OCI-LY7 (cell line): ENCODE measurements at regions not wholly inside any gene's neighbourhood (a gene's known extent, or its start where the extent isn't known, plus 50 kb on each side); places are given as distances from the start of the nearest gene placed in this dataset.

Experiments
- BruUV-seq: library from RNA; stranded (reverse); fragments of 400-500 nt; replicated peaks from 2 replicates; lab custom pipeline; 2021; lab: Mats Ljungman, UMichigan
- CTCF ChIA-PET: fragments of 300-600 bp; sonication (Branson Sonifier 250); formaldehyde crosslinking; loops from one replicate; lab custom pipeline; 2022; ENCODE audit warnings: antibody characterized with exemption; ENCODE audit not compliant: unreplicated experiment; lab: Charles Lee
- POLR2A ChIA-PET: fragments of 300-600 bp; sonication (Branson Sonifier 250); formaldehyde crosslinking; loops from one replicate; lab custom pipeline; 2022; ENCODE audit warnings: antibody characterized with exemption; lab: Charles Lee
- DNase-seq: peaks from one replicate; pipeline ENCODE4 v3.0.0-alpha.2; 2015; ENCODE audit warnings: low spot score
- H2AFZ ChIP-seq: fragments of 200-600 bp; sonication (generic), shearing (Covaris generic); 2 replicates; pipeline ENCODE4 v1.6.1; 2014; ENCODE audit warnings: mild to moderate bottlenecking, antibody characterized with exemption, low read length, moderate library complexity
- H3K27ac ChIP-seq: fragments of 200-600 bp; sonication (generic); 2 replicates; pipeline ENCODE4 v1.5.1; 2014; ENCODE audit warnings: mixed run types, low read depth, mild to moderate bottlenecking, moderate library complexity, low read length, inconsistent platforms; ENCODE audit not compliant: poor library complexity, severe bottlenecking
- H3K36me3 ChIP-seq: fragments of 200-600 bp; sonication (generic); 2 replicates; pipeline ENCODE4 v1.6.1; 2014; ENCODE audit warnings: mild to moderate bottlenecking, antibody characterized with exemption, low read length, moderate library complexity, mixed read lengths; ENCODE audit not compliant: insufficient read depth
- H3K4me1 ChIP-seq: fragments of 200-600 bp; sonication (generic); 2 replicates; pipeline ENCODE4 v1.5.1; 2014; ENCODE audit warnings: mild to moderate bottlenecking, low read length; ENCODE audit not compliant: insufficient read depth, poor library complexity, severe bottlenecking
- H3K4me2 ChIP-seq: fragments of 200-600 bp; sonication (generic); 2 replicates; pipeline ENCODE4 v1.6.1; 2014; ENCODE audit warnings: mild to moderate bottlenecking, low read length
- H3K4me3 ChIP-seq: fragments of 200-600 bp; sonication (generic); 2 replicates; pipeline ENCODE4 v1.5.1; 2014; ENCODE audit warnings: mild to moderate bottlenecking, low read depth, low read length; ENCODE audit not compliant: poor library complexity, severe bottlenecking
- H3K79me2 ChIP-seq: fragments of 200-600 bp; sonication (generic); 2 replicates; pipeline ENCODE4 v1.6.1; 2016; ENCODE audit warnings: low read depth, mild to moderate bottlenecking, low read length, moderate library complexity, mixed read lengths; ENCODE audit not compliant: insufficient read depth
- H3K9me2 ChIP-seq: fragments of 200-600 bp; sonication (generic); 2 replicates; pipeline ENCODE4 v1.6.1; 2016; ENCODE audit warnings: mild to moderate bottlenecking, low read length, mixed read lengths; ENCODE audit not compliant: insufficient read depth
- H3K9me3 ChIP-seq: fragments of 200-600 bp; sonication (generic); 2 replicates; pipeline ENCODE4 v1.6.1; 2014; ENCODE audit warnings: mild to moderate bottlenecking, mixed run types, low read length, mixed read lengths
- H4K20me1 ChIP-seq: fragments of 200-600 bp; sonication (generic); 2 replicates; pipeline ENCODE4 v1.6.1; 2014; ENCODE audit warnings: mild to moderate bottlenecking, antibody characterized with exemption, low read length, moderate library complexity, mixed read lengths; ENCODE audit not compliant: insufficient read depth
- CTCF ChIP-seq: fragments of 200-600 bp; sonication (generic); conservative IDR thresholded peaks from 2 replicates; pipeline ENCODE4 v1.5.1; 2014; ENCODE audit warnings: mild to moderate bottlenecking, antibody characterized with exemption, low read length, moderate library complexity, mixed read lengths
- EZH2phosphoT487 ChIP-seq: fragments of 200-600 bp; sonication (generic); IDR thresholded peaks from 2 replicates; pipeline ENCODE4 v1.6.1; 2018; ENCODE audit warnings: low read depth, borderline replicate concordance, mild to moderate bottlenecking, mixed run types, antibody characterized with exemption, low read length, moderate library complexity, mixed read lengths
- intact Hi-C: fragments of 100-400 bp; cut with micrococcal nuclease; formaldehyde crosslinking; loops from one replicate; pipeline ENCODE4 v1.10.0; 2022; ENCODE audit not compliant: unreplicated experiment

GRCh38 chr12:116381240-116381743 lies 103.8 kb upstream of the MED13L start:
- BruUV-seq, result no TSS peak
- Histone ChIP-seq H3K79me2 (no peaks in the 10 kb centered on the region), H3K9me3 (no peaks in the 10 kb centered on the region), H4K20me1 (no peaks in the 10 kb centered on the region), H2AFZ (no peak overlapping the region), H3K4me2 (no peak overlapping the region), H3K36me3 (no peaks in the 10 kb centered on the region), H3K9me2 (no peaks in the 10 kb centered on the region), H3K4me1 (peaks cover 6% of the 10 kb centered on the region), H3K27ac (no peak overlapping the region), H3K4me3 (no peak overlapping the region)
- intact Hi-C loops, result no loop called here
- TF ChIP-seq EZH2phosphoT487 (no peak), CTCF (no peak)
- ChIA-PET POLR2A (interaction anchor here (1.1 kb wide), 1 partner anchor 240 kb away, joined by 4 read pairs; no protein-coding TSS in a partner anchor), CTCF (no interaction called here)
- DNase-seq, result no peak

GRCh38 chr12:116381744-116382685 lies 104.5 kb upstream of the MED13L start:
- no peak for DNase-seq
- no peak overlapping the region for H3K4me3 ChIP-seq
- H3K4me1 ChIP-seq, result peaks cover 6% of the 10 kb centered on the region
- no peaks in the 10 kb centered on the region for H3K9me2 ChIP-seq
- H3K4me2 ChIP-seq, result no peak overlapping the region
- no peaks in the 10 kb centered on the region for H3K36me3 ChIP-seq
- no peak overlapping the region for H2AFZ ChIP-seq
- H3K79me2 ChIP-seq, result no peaks in the 10 kb centered on the region
- BruUV-seq, result no TSS peak
- ChIA-PET CTCF (no interaction called here), POLR2A (interaction anchor here (1.1 kb wide), 1 partner anchor 240 kb away, joined by 4 read pairs; no protein-coding TSS in a partner anchor)
- no peak overlapping the region for H3K27ac ChIP-seq
- no peaks in the 10 kb centered on the region for H3K9me3 ChIP-seq
- H4K20me1 ChIP-seq, result no peaks in the 10 kb centered on the region
- intact Hi-C loops, result no loop called here
- TF ChIP-seq CTCF (no peak), EZH2phosphoT487 (no peak)
